ENCODE measurements at regions not wholly inside any gene's neighbourhood (a gene's known extent, or its start where the extent isn't known, plus 50 kb on each side); places are given as distances from the start of the nearest gene placed in this dataset.
"Not testable (repeated sequence)": the region's sequence is repeated elsewhere in the genome, so short reads cannot be mapped to it uniquely, and the experiment has no call there.

DNA sequence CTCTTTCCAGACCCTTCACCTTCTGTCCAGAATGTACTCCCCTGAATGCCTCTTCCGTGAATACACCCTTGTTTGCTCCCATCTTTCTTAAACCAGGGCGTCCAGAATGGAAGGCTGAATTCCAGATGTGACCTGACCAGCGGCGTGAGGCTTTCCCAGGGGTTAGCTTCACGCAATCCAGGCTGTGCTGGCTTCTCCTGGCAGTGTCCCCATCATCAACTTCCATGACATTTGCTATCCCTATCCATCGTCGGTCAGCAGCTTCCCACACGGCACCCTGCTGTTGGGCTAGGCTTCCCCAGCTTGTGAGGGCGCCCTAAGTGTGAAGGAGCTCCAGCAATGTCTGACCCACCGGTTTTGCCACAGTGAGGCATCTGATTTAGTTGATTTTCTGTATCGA is 339.8 kb upstream of the TNRC6C start:
- Histone ChIP-seq H3K9me3 (no peaks in the 10 kb centered on the region), H3K4me1 (peaks cover 0 to 10% (median 4%) of the 10 kb centered on the region in 4 donors), H3K27me3 (no peaks in the 10 kb centered on the region), H3K36me3 (no peaks in the 10 kb centered on the region), H3K27ac (no peak overlapping the region), H3K4me3 (no peak overlapping the region)
- intact Hi-C loops (cut with DNase I; ENCODE audit: low total_unique reads) = no loop called here
- 83 to 94% (median 85%) methylated on average over 11 of the region's 11 CpGs for WGBS, 5 donors
- no peak for TF ChIP-seq POLR2AphosphoS5 (IDR thresholded peaks at IDR 0.05)
- TF ChIP-seq, protein P1, sequence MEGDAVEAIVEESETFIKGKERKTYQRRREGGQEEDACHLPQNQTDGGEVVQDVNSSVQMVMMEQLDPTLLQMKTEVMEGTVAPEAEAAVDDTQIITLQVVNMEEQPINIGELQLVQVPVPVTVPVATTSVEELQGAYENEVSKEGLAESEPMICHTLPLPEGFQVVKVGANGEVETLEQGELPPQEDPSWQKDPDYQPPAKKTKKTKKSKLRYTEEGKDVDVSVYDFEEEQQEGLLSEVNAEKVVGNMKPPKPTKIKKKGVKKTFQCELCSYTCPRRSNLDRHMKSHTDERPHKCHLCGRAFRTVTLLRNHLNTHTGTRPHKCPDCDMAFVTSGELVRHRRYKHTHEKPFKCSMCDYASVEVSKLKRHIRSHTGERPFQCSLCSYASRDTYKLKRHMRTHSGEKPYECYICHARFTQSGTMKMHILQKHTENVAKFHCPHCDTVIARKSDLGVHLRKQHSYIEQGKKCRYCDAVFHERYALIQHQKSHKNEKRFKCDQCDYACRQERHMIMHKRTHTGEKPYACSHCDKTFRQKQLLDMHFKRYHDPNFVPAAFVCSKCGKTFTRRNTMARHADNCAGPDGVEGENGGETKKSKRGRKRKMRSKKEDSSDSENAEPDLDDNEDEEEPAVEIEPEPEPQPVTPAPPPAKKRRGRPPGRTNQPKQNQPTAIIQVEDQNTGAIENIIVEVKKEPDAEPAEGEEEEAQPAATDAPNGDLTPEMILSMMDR (IDR thresholded peaks at IDR 0.05) = no peak
- TF ChIP-seq EP300 (IDR thresholded peaks at IDR 0.05) = no peak
- no peak for TF ChIP-seq POLR2A (IDR thresholded peaks at IDR 0.05)
- no peak for DNase-seq

DNA sequence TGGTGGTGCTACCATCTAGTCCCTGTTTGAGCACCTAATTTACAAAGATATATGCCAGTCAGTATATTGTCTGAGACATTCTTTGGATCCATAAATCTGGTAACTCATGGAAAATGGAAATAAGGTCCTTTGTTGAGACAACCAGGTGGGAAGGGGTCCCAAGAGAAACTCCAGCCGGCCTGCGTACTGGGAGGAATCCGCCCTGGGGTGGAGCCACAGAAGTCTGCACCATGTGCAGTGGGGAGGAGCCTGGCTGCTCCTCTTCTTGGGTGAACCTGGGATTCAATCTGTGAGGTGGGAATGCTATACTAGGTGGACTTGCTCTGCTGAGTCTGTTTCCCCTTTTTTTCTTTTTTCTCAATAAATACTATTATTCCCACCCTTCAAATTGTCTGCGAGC is 339.2 kb upstream of the TNRC6C start:
- TF ChIP-seq EP300 (IDR thresholded peaks at IDR 0.05) (no peak), POLR2AphosphoS5 (IDR thresholded peaks at IDR 0.05) (no peak), POLR2A (IDR thresholded peaks at IDR 0.05) (no peak)
- TF ChIP-seq, protein P1 (IDR thresholded peaks at IDR 0.05) = no peak
- no peak for DNase-seq
- Histone ChIP-seq H3K36me3 (no peaks in the 10 kb centered on the region), H3K27me3 (no peaks in the 10 kb centered on the region), H3K4me3 (no peak overlapping the region), H3K27ac (no peak overlapping the region), H3K4me1 (peaks cover 0 to 10% (median 4%) of the 10 kb centered on the region in 4 donors), H3K9me3 (no peaks in the 10 kb centered on the region)
- WGBS, 5 donors = 88 to 95% (median 93%) methylated on average over 4 of the region's 4 CpGs
- intact Hi-C loops (cut with DNase I; ENCODE audit: low total_unique reads) = no loop called here

DNA sequence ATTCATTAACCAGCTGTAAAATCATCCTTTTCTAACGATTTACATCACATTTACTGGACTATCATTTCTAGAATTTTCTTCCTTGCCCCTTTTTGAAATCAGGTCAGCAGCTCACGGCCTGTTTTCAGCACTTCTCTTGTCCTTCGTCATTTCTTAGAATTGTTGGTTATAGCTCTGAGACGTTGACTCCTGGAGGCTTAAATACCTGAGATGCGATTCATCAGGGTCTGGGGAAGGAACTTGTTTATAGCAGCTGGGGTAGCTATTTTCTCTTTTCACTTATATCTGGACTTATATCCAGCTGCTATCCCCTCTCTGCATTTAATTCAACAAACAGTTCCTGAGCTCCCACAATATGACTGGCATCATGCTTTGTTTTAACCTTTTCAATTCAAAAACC is 338.7 kb upstream of the TNRC6C start:
- H3K4me3 ChIP-seq = no peak overlapping the region
- intact Hi-C loops (cut with DNase I; ENCODE audit: low total_unique reads) = no loop called here
- WGBS, 5 donors = 69 to 78% (median 77%) methylated on average over 5 of the region's 5 CpGs
- peaks cover 0 to 10% (median 4%) of the 10 kb centered on the region in 4 donors for H3K4me1 ChIP-seq
- no peak for DNase-seq
- no peaks in the 10 kb centered on the region for H3K27me3 ChIP-seq
- H3K27ac ChIP-seq = no peak overlapping the region
- H3K36me3 ChIP-seq = no peaks in the 10 kb centered on the region
- TF ChIP-seq, protein P1 (IDR thresholded peaks at IDR 0.05) = no peak
- TF ChIP-seq POLR2A (IDR thresholded peaks at IDR 0.05) = no peak
- no peak for TF ChIP-seq EP300 (IDR thresholded peaks at IDR 0.05)
- no peak for TF ChIP-seq POLR2AphosphoS5 (IDR thresholded peaks at IDR 0.05)
- H3K9me3 ChIP-seq = no peaks in the 10 kb centered on the region

DNA sequence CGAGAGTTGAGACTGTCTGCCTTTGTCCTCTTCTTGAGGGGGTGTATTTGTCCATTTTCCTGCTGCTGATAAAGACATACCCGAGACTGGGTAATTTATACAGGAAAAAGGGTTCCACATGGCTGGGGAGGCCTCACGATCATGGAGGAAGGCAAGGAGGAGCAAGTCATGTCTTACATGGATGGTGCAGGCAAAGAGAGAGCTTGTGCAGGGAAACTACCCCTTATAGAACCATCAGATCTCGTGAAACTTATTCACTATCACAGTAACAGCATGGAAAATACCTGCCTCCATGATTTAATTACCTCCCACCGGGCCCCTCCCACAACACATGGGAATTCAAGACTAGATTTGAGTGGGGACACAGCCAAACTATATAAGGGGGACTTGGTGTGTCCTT is 338.2 kb upstream of the TNRC6C start:
- H3K4me3 ChIP-seq = no peak overlapping the region
- DNase-seq = no peak
- H3K27ac ChIP-seq = no peak overlapping the region
- H3K4me1 ChIP-seq = peaks cover 0 to 10% (median 4%) of the 10 kb centered on the region in 4 donors
- TF ChIP-seq POLR2AphosphoS5 (IDR thresholded peaks at IDR 0.05) = no peak
- no peak for TF ChIP-seq EP300 (IDR thresholded peaks at IDR 0.05)
- TF ChIP-seq POLR2A (IDR thresholded peaks at IDR 0.05) = no peak
- TF ChIP-seq, protein P1 (IDR thresholded peaks at IDR 0.05) = no peak
- H3K27me3 ChIP-seq = no peaks in the 10 kb centered on the region
- 68 to 82% (median 70%) methylated on average over 5 of the region's 5 CpGs for WGBS, 5 donors
- H3K36me3 ChIP-seq = no peaks in the 10 kb centered on the region
- intact Hi-C loops (cut with DNase I; ENCODE audit: low total_unique reads) = no loop called here
- no peaks in the 10 kb centered on the region for H3K9me3 ChIP-seq

DNA sequence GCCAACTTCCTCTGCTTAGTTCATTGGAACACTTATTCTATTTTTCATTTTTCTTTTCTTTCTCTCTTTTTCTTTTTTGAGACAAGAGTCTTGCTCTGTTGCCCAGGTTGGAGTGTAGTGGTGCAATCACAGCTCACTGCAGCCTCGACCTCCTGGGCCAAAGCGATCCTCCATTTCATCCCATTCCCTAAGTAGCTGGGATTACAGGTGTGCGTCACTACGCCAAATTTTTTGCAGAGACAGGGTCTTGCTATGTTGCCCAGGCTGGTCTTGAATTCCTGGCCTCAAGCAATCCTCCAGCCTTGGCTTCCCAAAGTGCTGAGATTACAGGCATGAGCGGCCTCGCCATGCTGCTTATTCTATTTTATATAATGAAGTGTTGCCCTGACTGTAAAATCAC is 336.4 kb upstream of the TNRC6C start:
- H3K9me3 ChIP-seq; H3K36me3 ChIP-seq; H3K4me3 ChIP-seq; intact Hi-C loops (cut with DNase I; ENCODE audit: low total_unique reads); H3K27me3 ChIP-seq; H3K27ac ChIP-seq; H3K4me1 ChIP-seq; DNase-seq: not testable (repeated sequence)
- WGBS, 5 donors = 88 to 94% (median 93%) methylated on average over 6 of the region's 6 CpGs

Data from stomach (tissue), 8 donors.